ENCODE measurements at regions not wholly inside any gene's neighbourhood (a gene's known extent, or its start where the extent isn't known, plus 50 kb on each side); places are given as distances from the start of the nearest gene placed in this dataset.

DNA sequence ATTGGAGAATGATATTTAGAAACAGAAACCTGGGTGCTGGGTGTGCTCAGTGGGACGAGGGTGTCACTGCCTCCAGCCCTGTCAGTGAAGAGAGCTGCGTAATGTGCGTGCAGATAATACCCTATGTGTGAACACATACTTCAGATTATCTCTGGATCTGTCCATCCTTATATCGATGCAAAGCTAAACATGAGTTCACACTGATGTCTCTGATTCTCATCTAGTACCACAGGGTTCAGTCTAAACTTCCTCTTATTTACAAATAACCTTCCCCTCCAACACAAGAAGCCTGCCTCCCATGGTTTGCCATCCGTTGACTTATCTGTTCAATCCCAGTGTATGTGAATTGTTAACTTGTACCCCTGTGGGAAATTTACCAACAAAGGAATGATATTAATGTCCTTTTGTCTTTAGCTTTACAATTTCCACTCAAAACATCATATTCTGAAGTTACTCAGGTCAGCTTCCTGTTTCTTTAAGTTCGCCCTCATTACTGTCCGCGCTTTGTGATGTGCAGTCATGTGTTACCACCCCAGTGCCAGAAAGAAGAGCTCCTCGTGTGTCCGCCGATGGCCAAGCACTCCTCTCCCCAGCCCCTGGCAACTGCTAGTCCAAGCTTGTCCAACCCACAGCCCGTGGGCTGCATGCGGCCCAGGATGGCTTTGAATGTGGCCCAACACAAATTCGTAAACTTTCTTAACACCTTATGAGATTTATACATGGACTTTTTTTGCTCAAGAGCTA, 108.2 kb downstream of the RTP5 start:
- TF ChIP-seq, protein P1, sequence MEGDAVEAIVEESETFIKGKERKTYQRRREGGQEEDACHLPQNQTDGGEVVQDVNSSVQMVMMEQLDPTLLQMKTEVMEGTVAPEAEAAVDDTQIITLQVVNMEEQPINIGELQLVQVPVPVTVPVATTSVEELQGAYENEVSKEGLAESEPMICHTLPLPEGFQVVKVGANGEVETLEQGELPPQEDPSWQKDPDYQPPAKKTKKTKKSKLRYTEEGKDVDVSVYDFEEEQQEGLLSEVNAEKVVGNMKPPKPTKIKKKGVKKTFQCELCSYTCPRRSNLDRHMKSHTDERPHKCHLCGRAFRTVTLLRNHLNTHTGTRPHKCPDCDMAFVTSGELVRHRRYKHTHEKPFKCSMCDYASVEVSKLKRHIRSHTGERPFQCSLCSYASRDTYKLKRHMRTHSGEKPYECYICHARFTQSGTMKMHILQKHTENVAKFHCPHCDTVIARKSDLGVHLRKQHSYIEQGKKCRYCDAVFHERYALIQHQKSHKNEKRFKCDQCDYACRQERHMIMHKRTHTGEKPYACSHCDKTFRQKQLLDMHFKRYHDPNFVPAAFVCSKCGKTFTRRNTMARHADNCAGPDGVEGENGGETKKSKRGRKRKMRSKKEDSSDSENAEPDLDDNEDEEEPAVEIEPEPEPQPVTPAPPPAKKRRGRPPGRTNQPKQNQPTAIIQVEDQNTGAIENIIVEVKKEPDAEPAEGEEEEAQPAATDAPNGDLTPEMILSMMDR (conservative IDR thresholded peaks at IDR 0.05 in 1 of 2, IDR thresholded peaks at IDR 0.05 in 1 of 2; ENCODE audit: low read depth in 1 of 2, low read length in 2 of 2), result no peak
- no peak for TF ChIP-seq EZH2 (IDR thresholded peaks at IDR 0.05; ENCODE audit: low read length, missing control alignments)

Data from fibroblast of lung (primary cell).